Limb (tissue), 2 donors: ENCODE measurements at regions not wholly inside any gene's neighbourhood (a gene's known extent, or its start where the extent isn't known, plus 50 kb on each side); places are given as distances from the start of the nearest gene placed in this dataset.

Source experiments
- DNase-seq, 2 donors: peaks; one replicate each; pipeline ENCODE4 v3.0.0-alpha.2; 2016; ENCODE audit errors: extremely low spot score in 2 of 2

GRCh38 chr3:194801461-194802432 is 116.1 kb downstream of the FAM43A start:
- peak; percentile 6 to 42 for DNase-seq

- no peak for DNase-seq
Observed at GRCh38 chr3:194804796-194805195, 119.1 kb downstream of the FAM43A start.

GRCh38 chr3:194805546-194805945 is 119.9 kb downstream of the FAM43A start:
- no peak for DNase-seq

- DNase-seq = peak in 1 of 2 donors; percentile 8
Observed at GRCh38 chr3:194806991-194807630, 121.4 kb downstream of the FAM43A start.

- DNase-seq = no peak
Observed at GRCh38 chr3:194808640-194809097, 123.0 kb downstream of the FAM43A start.

- no peak for DNase-seq
Observed at GRCh38 chr3:194809382-194809781, 123.7 kb downstream of the FAM43A start.

- DNase-seq = no peak
Observed at GRCh38 chr3:194810076-194810475, 124.4 kb downstream of the FAM43A start.

- DNase-seq = no peak
Observed at GRCh38 chr3:194811118-194811517, 125.4 kb downstream of the FAM43A start.

GRCh38 chr3:194812176-194812575 is 126.5 kb downstream of the FAM43A start:
- DNase-seq = no peak

GRCh38 chr3:194814878-194815357 is 129.2 kb downstream of the FAM43A start:
- no peak for DNase-seq

GRCh38 chr3:194816748-194817591 is 131.3 kb downstream of the FAM43A start:
- DNase-seq = no peak

- no peak for DNase-seq
Observed at GRCh38 chr3:194817592-194817930, 131.9 kb downstream of the FAM43A start.

- DNase-seq = no peak
Observed at GRCh38 chr3:194817936-194818335, 132.3 kb downstream of the FAM43A start.

GRCh38 chr3:194824100-194824499 is 138.4 kb downstream of the FAM43A start:
- no peak for DNase-seq

GRCh38 chr3:194824701-194825111 is 139.0 kb downstream of the FAM43A start:
- no peak for DNase-seq

- no peak for DNase-seq
Observed at GRCh38 chr3:194826594-194826993, 140.9 kb downstream of the FAM43A start.

- DNase-seq = no peak
Observed at GRCh38 chr3:194827486-194827885, 141.8 kb downstream of the FAM43A start.

- no peak for DNase-seq
Observed at GRCh38 chr3:194828116-194828515, 142.4 kb downstream of the FAM43A start.

- no peak for DNase-seq
Observed at GRCh38 chr3:194828926-194829325, 143.2 kb downstream of the FAM43A start.

GRCh38 chr3:194830401-194830800 is 144.7 kb downstream of the FAM43A start:
- no peak for DNase-seq

- DNase-seq = no peak
Observed at GRCh38 chr3:194830978-194831377, 145.3 kb downstream of the FAM43A start.
